ENCODE measurements at regions not wholly inside any gene's neighbourhood (a gene's known extent, or its start where the extent isn't known, plus 50 kb on each side); places are given as distances from the start of the nearest gene placed in this dataset.

DNA sequence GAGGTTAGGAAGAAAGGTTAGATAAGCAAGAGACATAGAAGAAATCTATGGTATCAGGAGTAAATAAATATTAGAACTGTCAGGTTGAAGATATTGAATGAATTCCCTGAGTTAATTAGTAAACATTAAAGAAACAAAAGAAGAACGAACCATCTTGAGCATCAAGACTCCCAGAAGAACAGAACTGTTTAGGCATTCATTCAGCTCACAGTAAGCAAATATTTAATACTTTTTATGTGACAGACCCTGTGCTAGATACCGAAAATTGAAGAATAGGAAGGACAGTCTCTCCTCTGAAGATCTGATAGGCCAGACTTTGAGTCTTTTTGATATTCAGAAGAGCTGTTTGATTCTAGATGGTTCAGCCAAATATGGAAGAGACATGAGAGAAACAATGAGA, 731.5 kb downstream of the XPNPEP1 start:
- Histone ChIP-seq H3K27ac (no peak overlapping the region), H3K4me1 (no peaks in the 10 kb centered on the region), H3K4me3 (no peak overlapping the region), H3K36me3 (no peaks in the 10 kb centered on the region), H3K9me3 (peaks cover 2 to 16% (median 8%) of the 10 kb centered on the region in 3 donors), H3K27me3 (no peaks in the 10 kb centered on the region)
- DNase-seq, result no peak
- intact Hi-C loops (cut with DNase I; ENCODE audit: low total_unique reads), result no loop called here
- TF ChIP-seq, protein P1, sequence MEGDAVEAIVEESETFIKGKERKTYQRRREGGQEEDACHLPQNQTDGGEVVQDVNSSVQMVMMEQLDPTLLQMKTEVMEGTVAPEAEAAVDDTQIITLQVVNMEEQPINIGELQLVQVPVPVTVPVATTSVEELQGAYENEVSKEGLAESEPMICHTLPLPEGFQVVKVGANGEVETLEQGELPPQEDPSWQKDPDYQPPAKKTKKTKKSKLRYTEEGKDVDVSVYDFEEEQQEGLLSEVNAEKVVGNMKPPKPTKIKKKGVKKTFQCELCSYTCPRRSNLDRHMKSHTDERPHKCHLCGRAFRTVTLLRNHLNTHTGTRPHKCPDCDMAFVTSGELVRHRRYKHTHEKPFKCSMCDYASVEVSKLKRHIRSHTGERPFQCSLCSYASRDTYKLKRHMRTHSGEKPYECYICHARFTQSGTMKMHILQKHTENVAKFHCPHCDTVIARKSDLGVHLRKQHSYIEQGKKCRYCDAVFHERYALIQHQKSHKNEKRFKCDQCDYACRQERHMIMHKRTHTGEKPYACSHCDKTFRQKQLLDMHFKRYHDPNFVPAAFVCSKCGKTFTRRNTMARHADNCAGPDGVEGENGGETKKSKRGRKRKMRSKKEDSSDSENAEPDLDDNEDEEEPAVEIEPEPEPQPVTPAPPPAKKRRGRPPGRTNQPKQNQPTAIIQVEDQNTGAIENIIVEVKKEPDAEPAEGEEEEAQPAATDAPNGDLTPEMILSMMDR (IDR thresholded peaks at IDR 0.05), result no peak

DNA sequence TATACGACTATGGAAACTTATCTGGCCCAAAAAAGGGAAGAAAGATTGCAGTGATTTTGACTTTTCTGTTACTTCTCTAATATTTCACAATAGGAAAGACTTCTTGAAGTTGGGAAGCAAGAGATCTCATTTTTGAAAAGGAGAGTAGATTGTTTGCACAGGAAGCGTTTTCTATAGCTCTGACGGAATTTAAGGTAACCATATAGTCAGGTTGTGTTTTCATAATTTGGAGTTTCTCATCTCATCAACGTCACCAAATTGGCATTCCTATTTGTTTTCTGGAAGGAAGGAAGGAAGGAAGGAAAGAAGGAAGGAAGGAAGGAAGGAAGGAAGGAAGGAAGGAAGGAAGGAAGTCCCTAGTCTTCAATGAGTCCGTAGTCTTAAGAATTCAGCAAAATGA, 732.0 kb downstream of the XPNPEP1 start:
- H3K9me3 ChIP-seq, result peaks cover 2 to 20% (median 8%) of the 10 kb centered on the region in 3 donors
- TF ChIP-seq, protein P1 (IDR thresholded peaks at IDR 0.05), result no peak
- no peaks in the 10 kb centered on the region for H3K27me3 ChIP-seq

GRCh38 chr10:109187677-109188076, 735.6 kb downstream of the XPNPEP1 start:
- H3K27ac ChIP-seq, result no peak overlapping the region
- no peaks in the 10 kb centered on the region for H3K4me1 ChIP-seq
- TF ChIP-seq, protein P1 (IDR thresholded peaks at IDR 0.05), result no peak
- DNase-seq, result no peak
- H3K9me3 ChIP-seq, result peaks cover 2 to 33% (median 26%) of the 10 kb centered on the region in 3 donors
- no peaks in the 10 kb centered on the region for H3K27me3 ChIP-seq
- H3K36me3 ChIP-seq, result no peaks in the 10 kb centered on the region
- no peak overlapping the region for H3K4me3 ChIP-seq
- intact Hi-C loops (cut with DNase I; ENCODE audit: low total_unique reads), result no loop called here

More for the DNA sequence above, 732.0 kb downstream of the XPNPEP1 start:
- intact Hi-C loops (cut with DNase I; ENCODE audit: low total_unique reads), result no loop called here
- H3K36me3 ChIP-seq, result no peaks in the 10 kb centered on the region
- no peak overlapping the region for H3K4me3 ChIP-seq
- H3K4me1 ChIP-seq, result no peaks in the 10 kb centered on the region
- DNase-seq, result no peak
- no peak overlapping the region for H3K27ac ChIP-seq

GRCh38 chr10:109183366-109183765, 739.9 kb downstream of the XPNPEP1 start:
- no peak for DNase-seq
- peaks cover 2 to 28% (median 20%) of the 10 kb centered on the region in 3 donors for H3K9me3 ChIP-seq
- no peaks in the 10 kb centered on the region for H3K4me1 ChIP-seq
- intact Hi-C loops (cut with DNase I; ENCODE audit: low total_unique reads), result no loop called here
- TF ChIP-seq, protein P1 (IDR thresholded peaks at IDR 0.05), result no peak
- H3K27me3 ChIP-seq, result no peaks in the 10 kb centered on the region
- no peaks in the 10 kb centered on the region for H3K36me3 ChIP-seq
- no peak overlapping the region for H3K27ac ChIP-seq
- H3K4me3 ChIP-seq, result no peak overlapping the region

GRCh38 chr10:109178591-109178990, 744.7 kb downstream of the XPNPEP1 start:
- Histone ChIP-seq H3K9me3 (no peaks in the 10 kb centered on the region), H3K27me3 (no peaks in the 10 kb centered on the region), H3K4me1 (no peaks in the 10 kb centered on the region), H3K27ac (no peak overlapping the region), H3K4me3 (no peak overlapping the region), H3K36me3 (no peaks in the 10 kb centered on the region)
- TF ChIP-seq, protein P1 (IDR thresholded peaks at IDR 0.05), result no peak
- no peak for DNase-seq
- intact Hi-C loops (cut with DNase I; ENCODE audit: low total_unique reads), result no loop called here

DNA sequence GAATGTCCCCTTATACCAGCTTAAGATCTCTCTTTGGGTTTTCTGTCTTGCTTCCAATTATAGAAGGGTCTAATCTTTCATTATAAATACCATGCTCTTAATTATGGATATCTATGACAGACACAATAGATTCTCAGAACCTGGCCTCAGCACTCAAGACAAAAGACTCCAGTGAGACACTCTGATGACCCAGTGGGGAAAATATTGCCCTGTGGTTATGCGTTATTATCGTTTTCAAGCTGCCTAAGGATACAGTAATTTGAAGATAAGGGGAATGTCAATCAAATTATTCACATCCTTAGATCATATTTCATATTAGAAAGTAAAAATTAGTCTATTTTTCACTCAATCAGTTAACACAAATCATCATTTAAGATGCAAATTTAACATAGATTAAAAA, 748.8 kb downstream of the XPNPEP1 start:
- Histone ChIP-seq H3K36me3 (no peaks in the 10 kb centered on the region), H3K27ac (no peak overlapping the region), H3K4me3 (no peak overlapping the region), H3K4me1 (no peaks in the 10 kb centered on the region), H3K9me3 (no peaks in the 10 kb centered on the region), H3K27me3 (no peaks in the 10 kb centered on the region)
- intact Hi-C loops (cut with DNase I; ENCODE audit: low total_unique reads), result no loop called here
- DNase-seq, result no peak
- TF ChIP-seq, protein P1 (IDR thresholded peaks at IDR 0.05), result no peak
